SK-N-SH treated with all-trans-retinoic acid at 6 μM for 48 hours (cell line): ENCODE measurements at regions not wholly inside any gene's neighbourhood (a gene's known extent, or its start where the extent isn't known, plus 50 kb on each side); places are given as distances from the start of the nearest gene placed in this dataset.

ENCODE experiments used
- ATAC-seq: fragments of 200-7000 bp; cut with Tn5 transposase; 3 replicates; pipeline ENCODE4 v1.9.1; 2020; ENCODE audit warnings: mild to moderate bottlenecking, moderate library complexity
- ARNTL ChIP-seq: fragments of 450-650 bp; formaldehyde crosslinking; IDR thresholded peaks from 2 replicates; pipeline ENCODE4 v1.5.0; 2020; ENCODE audit warnings: low read depth, mild to moderate bottlenecking, moderate library complexity, borderline replicate concordance
- BACH2 ChIP-seq: fragments of 250-450 bp; sonication (Bioruptor Pico); IDR thresholded peaks from 2 replicates; pipeline ENCODE4 v1.9.0; 2021; ENCODE audit warnings: mild to moderate bottlenecking, borderline replicate concordance
- CSDC2 ChIP-seq: fragments of 250-450 bp; sonication (Bioruptor Pico); IDR thresholded peaks from 2 replicates; pipeline ENCODE4 v1.5.0; 2020; ENCODE audit warnings: mild to moderate bottlenecking, moderate library complexity
- ESRRG ChIP-seq: fragments of 250-450 bp; sonication (Bioruptor Pico); IDR thresholded peaks from 2 replicates; pipeline ENCODE4 v1.6.1; 2021; ENCODE audit warnings: mild to moderate bottlenecking
- GLIS3 ChIP-seq: fragments of 250-450 bp; sonication (Bioruptor Pico); IDR thresholded peaks from 2 replicates; pipeline ENCODE4 v1.5.0; 2020; ENCODE audit warnings: mild to moderate bottlenecking, moderate library complexity
- ISL1 ChIP-seq: fragments of 250-450 bp; sonication (Bioruptor Pico); IDR thresholded peaks from 2 replicates; pipeline ENCODE4 v2.1.2; 2022; ENCODE audit warnings: mild to moderate bottlenecking, moderate library complexity
- OSR1 ChIP-seq: fragments of 250-450 bp; sonication (Bioruptor Pico); IDR thresholded peaks from 2 replicates; pipeline ENCODE4 v1.8.0; 2022; ENCODE audit warnings: moderate library complexity, mild to moderate bottlenecking, inconsistent platforms
- PPARA ChIP-seq: fragments of 250-450 bp; sonication (Bioruptor Pico); IDR thresholded peaks from 2 replicates; pipeline ENCODE4 v1.5.0; 2020; ENCODE audit warnings: mild to moderate bottlenecking, borderline replicate concordance
- RARB ChIP-seq: fragments of 250-450 bp; sonication (Bioruptor Pico); IDR thresholded peaks from 2 replicates; pipeline ENCODE4 v1.8.0; 2021; ENCODE audit warnings: mild to moderate bottlenecking, moderate library complexity
- SNAI2 ChIP-seq: fragments of 250-450 bp; sonication (Bioruptor Pico); IDR thresholded peaks from 2 replicates; pipeline ENCODE4 v1.5.0; 2020; ENCODE audit warnings: mild to moderate bottlenecking, moderate library complexity
- TOX ChIP-seq: fragments of 250-450 bp; sonication (Bioruptor Pico); IDR thresholded peaks from 2 replicates; pipeline ENCODE4 v1.8.0; 2021; ENCODE audit warnings: mild to moderate bottlenecking, moderate library complexity, borderline replicate concordance
- ZC3H10 ChIP-seq: fragments of 250-450 bp; sonication (Bioruptor Pico); IDR thresholded peaks from 2 replicates; pipeline ENCODE4 v1.5.1; 2021; ENCODE audit warnings: mild to moderate bottlenecking, moderate library complexity
- ZFP3 ChIP-seq: fragments of 250-450 bp; sonication (Bioruptor Pico); IDR thresholded peaks from 2 replicates; pipeline ENCODE4 v1.5.0; 2020; ENCODE audit warnings: mild to moderate bottlenecking, moderate library complexity
- ZFP30 ChIP-seq: fragments of 450-650 bp; formaldehyde crosslinking; IDR thresholded peaks from 2 replicates; pipeline ENCODE4 v1.5.0; 2022; ENCODE audit warnings: mild to moderate bottlenecking, moderate library complexity
- ZNF565 ChIP-seq: fragments of 450-650 bp; formaldehyde crosslinking; conservative IDR thresholded peaks from 2 replicates; pipeline ENCODE4 v1.5.0; 2020; ENCODE audit warnings: low read depth, mild to moderate bottlenecking, moderate library complexity
- ZNF8 ChIP-seq: fragments of 450-650 bp; formaldehyde crosslinking; IDR thresholded peaks from 2 replicates; pipeline ENCODE4 v1.5.0; 2020; ENCODE audit warnings: mild to moderate bottlenecking, moderate library complexity
- TF ChIP-seq, protein P1 (sequence below): fragments of 250-450 bp; sonication (Bioruptor Pico); IDR thresholded peaks from 2 replicates; pipeline ENCODE4 v1.8.0; 2021; ENCODE audit warnings: low read depth, mild to moderate bottlenecking, moderate library complexity, borderline replicate concordance
- TF ChIP-seq, protein P2 (sequence below): fragments of 250-450 bp; sonication (Bioruptor Pico); IDR thresholded peaks from 2 replicates; pipeline ENCODE4 v1.5.0; 2020; ENCODE audit warnings: mild to moderate bottlenecking, moderate library complexity
- TF ChIP-seq, protein P3 (sequence below): fragments of 250-450 bp; sonication (Bioruptor Pico); IDR thresholded peaks from 2 replicates; pipeline ENCODE4 v1.5.1; 2021; ENCODE audit warnings: mild to moderate bottlenecking, moderate library complexity
- TF ChIP-seq, protein P4 (sequence below): fragments of 250-450 bp; sonication (Bioruptor Pico); IDR thresholded peaks from 2 replicates; pipeline ENCODE4 v1.5.1; 2020; ENCODE audit warnings: low read depth, mild to moderate bottlenecking, moderate library complexity
- TF ChIP-seq, protein P5 (sequence below): fragments of 250-450 bp; sonication (Bioruptor Pico); IDR thresholded peaks from 2 replicates; pipeline ENCODE4 v1.8.0; 2020; ENCODE audit warnings: mild to moderate bottlenecking, moderate library complexity, borderline replicate concordance

DNA sequence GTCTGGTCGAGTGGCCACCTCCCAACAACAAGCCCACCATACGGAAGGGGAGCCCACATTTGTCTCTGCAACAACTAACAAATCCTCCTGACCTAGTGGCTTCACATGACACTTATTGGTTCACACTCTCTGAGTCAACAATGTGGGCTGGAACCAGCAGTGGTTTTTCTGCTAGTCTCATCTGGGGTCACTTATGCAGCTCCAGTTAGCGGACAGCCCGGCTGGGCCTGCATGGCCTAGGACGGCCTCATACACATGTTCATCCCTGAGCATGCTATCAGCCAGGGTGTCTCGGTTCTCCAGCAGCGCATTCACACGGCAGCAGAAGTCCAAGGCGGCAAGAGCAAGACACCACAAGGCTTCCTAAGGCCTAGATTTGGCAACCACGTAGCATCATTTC is 281.7 kb downstream of the XXYLT1 start (continued):
- TF ChIP-seq, protein P1, sequence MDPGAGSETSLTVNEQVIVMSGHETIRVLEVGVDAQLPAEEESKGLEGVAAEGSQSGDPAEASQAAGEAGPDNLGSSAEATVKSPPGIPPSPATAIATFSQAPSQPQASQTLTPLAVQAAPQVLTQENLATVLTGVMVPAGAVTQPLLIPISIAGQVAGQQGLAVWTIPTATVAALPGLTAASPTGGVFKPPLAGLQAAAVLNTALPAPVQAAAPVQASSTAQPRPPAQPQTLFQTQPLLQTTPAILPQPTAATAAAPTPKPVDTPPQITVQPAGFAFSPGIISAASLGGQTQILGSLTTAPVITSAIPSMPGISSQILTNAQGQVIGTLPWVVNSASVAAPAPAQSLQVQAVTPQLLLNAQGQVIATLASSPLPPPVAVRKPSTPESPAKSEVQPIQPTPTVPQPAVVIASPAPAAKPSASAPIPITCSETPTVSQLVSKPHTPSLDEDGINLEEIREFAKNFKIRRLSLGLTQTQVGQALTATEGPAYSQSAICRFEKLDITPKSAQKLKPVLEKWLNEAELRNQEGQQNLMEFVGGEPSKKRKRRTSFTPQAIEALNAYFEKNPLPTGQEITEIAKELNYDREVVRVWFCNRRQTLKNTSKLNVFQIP, result no peak
- TF ChIP-seq SNAI2 (CRISPR knock-in tag) (no peak), ZFP30 (CRISPR knock-in tag) (no peak)

DNA sequence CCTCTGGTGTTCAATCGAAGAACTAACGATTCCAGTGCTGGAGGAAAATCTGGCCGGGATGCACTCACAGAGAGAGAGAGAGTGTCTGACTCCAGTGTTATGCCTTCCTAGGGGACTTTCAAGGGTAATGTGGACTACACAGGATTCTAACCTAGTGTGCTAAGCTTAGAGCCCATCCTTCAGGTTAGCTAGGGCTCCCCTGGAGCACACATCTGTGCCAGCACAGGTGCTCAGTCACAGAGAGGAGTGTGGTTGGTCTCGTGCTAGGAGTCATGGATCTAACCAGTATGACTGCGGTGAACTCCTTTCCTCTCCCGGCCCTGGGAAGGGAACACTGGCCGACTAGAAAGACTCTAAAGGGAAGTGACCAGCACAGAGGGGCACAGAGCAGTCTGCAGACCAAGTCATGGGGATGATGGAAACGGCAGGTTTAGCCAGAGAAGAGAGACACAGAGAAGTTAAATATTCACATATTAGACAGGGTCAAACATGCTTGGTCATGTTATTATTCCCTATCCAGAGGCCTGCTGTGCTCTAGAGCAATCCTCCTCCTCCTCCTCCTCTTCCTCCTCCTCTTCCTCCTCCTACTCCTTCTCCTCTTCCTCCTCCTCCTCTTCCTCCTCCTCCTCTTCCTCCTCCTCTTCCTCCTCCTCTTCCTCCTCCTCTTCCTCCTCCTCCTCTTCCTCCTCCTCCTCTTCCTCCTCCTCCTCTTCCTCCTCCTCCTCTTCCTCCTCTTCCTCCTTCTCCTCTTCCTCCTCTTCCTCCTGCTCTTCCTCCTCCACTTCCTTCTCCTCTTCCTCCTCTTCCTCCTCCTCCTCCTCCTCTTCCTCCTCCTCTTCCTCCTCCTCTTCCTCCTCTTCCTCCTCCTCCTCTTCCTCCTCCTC is 280.3 kb downstream of the XXYLT1 start:
- TF ChIP-seq OSR1 (CRISPR knock-in tag), result no peak
- TF ChIP-seq ISL1, result no peak
- TF ChIP-seq, protein P2, sequence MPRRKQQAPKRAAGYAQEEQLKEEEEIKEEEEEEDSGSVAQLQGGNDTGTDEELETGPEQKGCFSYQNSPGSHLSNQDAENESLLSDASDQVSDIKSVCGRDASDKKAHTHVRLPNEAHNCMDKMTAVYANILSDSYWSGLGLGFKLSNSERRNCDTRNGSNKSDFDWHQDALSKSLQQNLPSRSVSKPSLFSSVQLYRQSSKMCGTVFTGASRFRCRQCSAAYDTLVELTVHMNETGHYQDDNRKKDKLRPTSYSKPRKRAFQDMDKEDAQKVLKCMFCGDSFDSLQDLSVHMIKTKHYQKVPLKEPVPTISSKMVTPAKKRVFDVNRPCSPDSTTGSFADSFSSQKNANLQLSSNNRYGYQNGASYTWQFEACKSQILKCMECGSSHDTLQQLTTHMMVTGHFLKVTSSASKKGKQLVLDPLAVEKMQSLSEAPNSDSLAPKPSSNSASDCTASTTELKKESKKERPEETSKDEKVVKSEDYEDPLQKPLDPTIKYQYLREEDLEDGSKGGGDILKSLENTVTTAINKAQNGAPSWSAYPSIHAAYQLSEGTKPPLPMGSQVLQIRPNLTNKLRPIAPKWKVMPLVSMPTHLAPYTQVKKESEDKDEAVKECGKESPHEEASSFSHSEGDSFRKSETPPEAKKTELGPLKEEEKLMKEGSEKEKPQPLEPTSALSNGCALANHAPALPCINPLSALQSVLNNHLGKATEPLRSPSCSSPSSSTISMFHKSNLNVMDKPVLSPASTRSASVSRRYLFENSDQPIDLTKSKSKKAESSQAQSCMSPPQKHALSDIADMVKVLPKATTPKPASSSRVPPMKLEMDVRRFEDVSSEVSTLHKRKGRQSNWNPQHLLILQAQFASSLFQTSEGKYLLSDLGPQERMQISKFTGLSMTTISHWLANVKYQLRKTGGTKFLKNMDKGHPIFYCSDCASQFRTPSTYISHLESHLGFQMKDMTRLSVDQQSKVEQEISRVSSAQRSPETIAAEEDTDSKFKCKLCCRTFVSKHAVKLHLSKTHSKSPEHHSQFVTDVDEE (CRISPR knock-in tag), result no peak
- no peak for TF ChIP-seq ESRRG (CRISPR knock-in tag)
- no peak for TF ChIP-seq PPARA (CRISPR knock-in tag)
- TF ChIP-seq ZFP3 (CRISPR knock-in tag), result no peak
- TF ChIP-seq ZNF565 (CRISPR knock-in tag), result no peak
- no peak for TF ChIP-seq BACH2 (CRISPR knock-in tag)
- TF ChIP-seq ZFP30 (CRISPR knock-in tag), result no peak
- TF ChIP-seq TOX, result no peak
- no peak for TF ChIP-seq RARB
- TF ChIP-seq ZNF8 (CRISPR knock-in tag), result no peak
- TF ChIP-seq, protein P3, sequence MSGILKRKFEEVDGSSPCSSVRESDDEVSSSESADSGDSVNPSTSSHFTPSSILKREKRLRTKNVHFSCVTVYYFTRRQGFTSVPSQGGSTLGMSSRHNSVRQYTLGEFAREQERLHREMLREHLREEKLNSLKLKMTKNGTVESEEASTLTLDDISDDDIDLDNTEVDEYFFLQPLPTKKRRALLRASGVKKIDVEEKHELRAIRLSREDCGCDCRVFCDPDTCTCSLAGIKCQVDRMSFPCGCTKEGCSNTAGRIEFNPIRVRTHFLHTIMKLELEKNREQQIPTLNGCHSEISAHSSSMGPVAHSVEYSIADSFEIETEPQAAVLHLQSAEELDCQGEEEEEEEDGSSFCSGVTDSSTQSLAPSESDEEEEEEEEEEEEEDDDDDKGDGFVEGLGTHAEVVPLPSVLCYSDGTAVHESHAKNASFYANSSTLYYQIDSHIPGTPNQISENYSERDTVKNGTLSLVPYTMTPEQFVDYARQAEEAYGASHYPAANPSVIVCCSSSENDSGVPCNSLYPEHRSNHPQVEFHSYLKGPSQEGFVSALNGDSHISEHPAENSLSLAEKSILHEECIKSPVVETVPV, result no peak
- TF ChIP-seq GLIS3 (CRISPR knock-in tag), result no peak
- TF ChIP-seq CSDC2, result no peak
- no peak for TF ChIP-seq ARNTL (CRISPR knock-in tag)
- TF ChIP-seq ZC3H10 (CRISPR knock-in tag), result no peak
- TF ChIP-seq, protein P4, sequence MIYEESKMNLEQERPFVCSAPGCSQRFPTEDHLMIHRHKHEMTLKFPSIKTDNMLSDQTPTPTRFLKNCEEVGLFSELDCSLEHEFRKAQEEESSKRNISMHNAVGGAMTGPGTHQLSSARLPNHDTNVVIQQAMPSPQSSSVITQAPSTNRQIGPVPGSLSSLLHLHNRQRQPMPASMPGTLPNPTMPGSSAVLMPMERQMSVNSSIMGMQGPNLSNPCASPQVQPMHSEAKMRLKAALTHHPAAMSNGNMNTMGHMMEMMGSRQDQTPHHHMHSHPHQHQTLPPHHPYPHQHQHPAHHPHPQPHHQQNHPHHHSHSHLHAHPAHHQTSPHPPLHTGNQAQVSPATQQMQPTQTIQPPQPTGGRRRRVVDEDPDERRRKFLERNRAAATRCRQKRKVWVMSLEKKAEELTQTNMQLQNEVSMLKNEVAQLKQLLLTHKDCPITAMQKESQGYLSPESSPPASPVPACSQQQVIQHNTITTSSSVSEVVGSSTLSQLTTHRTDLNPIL (CRISPR knock-in tag), result no peak
- no peak for TF ChIP-seq SNAI2 (CRISPR knock-in tag)
- TF ChIP-seq, protein P1, result no peak
- ATAC-seq, result peak; percentile 48

DNA sequence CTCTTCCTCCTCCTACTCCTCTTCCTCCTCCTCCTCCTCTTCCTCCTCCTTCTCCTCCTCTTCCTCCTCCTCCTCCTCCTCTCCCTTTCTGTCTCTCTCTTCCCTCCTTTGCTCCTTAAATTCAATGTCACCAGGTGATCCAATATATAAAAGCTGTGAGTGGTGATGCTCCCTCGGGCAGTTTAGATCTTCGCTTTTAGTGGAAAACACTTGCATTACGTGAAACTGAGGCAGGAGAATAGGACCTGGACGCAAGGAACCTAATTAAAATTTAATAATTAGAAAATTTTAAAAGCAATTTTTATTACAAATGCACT is 279.7 kb downstream of the XXYLT1 start:
- no peak for ATAC-seq
- no peak for TF ChIP-seq CSDC2
- TF ChIP-seq, all 23 proteins: peak for 0

DNA sequence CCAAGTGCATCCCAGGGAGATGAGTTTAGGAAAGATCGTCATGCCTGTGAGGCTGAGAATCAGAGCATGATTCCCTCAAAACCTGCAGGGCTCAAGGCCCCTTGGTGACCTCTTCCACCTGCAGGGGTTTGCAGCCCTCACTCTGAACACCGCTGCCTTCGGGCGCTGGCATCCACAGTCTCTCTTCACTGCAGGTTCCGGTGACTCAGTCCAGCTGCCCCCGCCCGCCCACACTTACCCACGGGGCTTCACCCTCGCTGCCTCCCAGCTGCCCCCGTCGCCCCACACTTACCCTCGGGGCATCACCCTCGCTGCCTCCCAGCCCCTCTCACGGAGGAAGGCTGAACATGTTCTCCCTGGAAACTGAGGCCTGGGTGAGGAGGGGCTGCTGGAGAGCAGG is 277.1 kb downstream of the XXYLT1 start:
- no peak for ATAC-seq
- no peak for TF ChIP-seq OSR1 (CRISPR knock-in tag)
- TF ChIP-seq, protein P5, sequence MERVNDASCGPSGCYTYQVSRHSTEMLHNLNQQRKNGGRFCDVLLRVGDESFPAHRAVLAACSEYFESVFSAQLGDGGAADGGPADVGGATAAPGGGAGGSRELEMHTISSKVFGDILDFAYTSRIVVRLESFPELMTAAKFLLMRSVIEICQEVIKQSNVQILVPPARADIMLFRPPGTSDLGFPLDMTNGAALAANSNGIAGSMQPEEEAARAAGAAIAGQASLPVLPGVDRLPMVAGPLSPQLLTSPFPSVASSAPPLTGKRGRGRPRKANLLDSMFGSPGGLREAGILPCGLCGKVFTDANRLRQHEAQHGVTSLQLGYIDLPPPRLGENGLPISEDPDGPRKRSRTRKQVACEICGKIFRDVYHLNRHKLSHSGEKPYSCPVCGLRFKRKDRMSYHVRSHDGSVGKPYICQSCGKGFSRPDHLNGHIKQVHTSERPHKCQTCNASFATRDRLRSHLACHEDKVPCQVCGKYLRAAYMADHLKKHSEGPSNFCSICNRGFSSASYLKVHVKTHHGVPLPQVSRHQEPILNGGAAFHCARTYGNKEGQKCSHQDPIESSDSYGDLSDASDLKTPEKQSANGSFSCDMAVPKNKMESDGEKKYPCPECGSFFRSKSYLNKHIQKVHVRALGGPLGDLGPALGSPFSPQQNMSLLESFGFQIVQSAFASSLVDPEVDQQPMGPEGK (CRISPR knock-in tag), result no peak
- no peak for TF ChIP-seq ESRRG (CRISPR knock-in tag)
- TF ChIP-seq, protein P3, result no peak
- TF ChIP-seq, protein P4 (CRISPR knock-in tag), result no peak
- no peak for TF ChIP-seq TOX
- no peak for TF ChIP-seq ZC3H10 (CRISPR knock-in tag)
- no peak for TF ChIP-seq ARNTL (CRISPR knock-in tag)
- TF ChIP-seq RARB, result no peak
- TF ChIP-seq, all 23 proteins: peak for 0
